Caco-2 (cell line): ENCODE measurements at regions not wholly inside any gene's neighbourhood (a gene's known extent, or its start where the extent isn't known, plus 50 kb on each side); places are given as distances from the start of the nearest gene placed in this dataset.

Source experiments
- BruUV-seq: library from RNA; stranded (reverse); fragments of 400-500 nt; replicated peaks from 2 replicates; lab custom pipeline; 2021; lab: Mats Ljungman, UMichigan
- CTCF ChIA-PET: fragments of 300-600 bp; sonication (Branson Sonifier 250); formaldehyde crosslinking; loops from one replicate; lab custom pipeline; 2022; ENCODE audit warnings: antibody characterized with exemption; lab: Charles Lee
- POLR2A ChIA-PET: fragments of 300-600 bp; sonication (Branson Sonifier 250); formaldehyde crosslinking; loops from one replicate; lab custom pipeline; 2022; ENCODE audit warnings: antibody characterized with exemption; lab: Charles Lee
- DNase-seq, 2 experiments: peaks; one replicate each; pipeline versions ENCODE4 v3.0.0 to v3.0.0-alpha.2; 2020 to 2022
- H3K27me3 ChIP-seq: replicated peaks from 2 replicates; pipeline ENCODE4 v1.6.0; 2011; ENCODE audit warnings: low read length; ENCODE audit not compliant: control insufficient read depth, insufficient read depth
- H3K36me3 ChIP-seq: 2 replicates; pipeline ENCODE4 v1.5.1; 2011; ENCODE audit warnings: low read length; ENCODE audit not compliant: control insufficient read depth, insufficient read depth
- H3K4me1 ChIP-seq: fragments of 250-450 bp; sonication (Bioruptor Pico); 2 replicates; pipeline ENCODE4 v1.5.1; 2020; ENCODE audit warnings: mild to moderate bottlenecking
- H3K4me3 ChIP-seq: 2 replicates; pipeline ENCODE4 v1.5.1; 2011; ENCODE audit warnings: low read depth, mild to moderate bottlenecking, control low read depth, low read length
- H3K9me3 ChIP-seq: fragments of 250-450 bp; sonication (Bioruptor Pico); 2 replicates; pipeline ENCODE4 v1.5.1; 2020; ENCODE audit warnings: mild to moderate bottlenecking, moderate library complexity
- H3K27ac Mint-ChIP-seq: one replicate; pipeline ENCODE4 v1.8.0; 2022; ENCODE audit warnings: mixed read lengths; ENCODE audit not compliant: unreplicated experiment
- H3K27me3 Mint-ChIP-seq: one replicate; pipeline ENCODE4 v1.8.0; 2022; ENCODE audit warnings: mixed read lengths; ENCODE audit not compliant: insufficient read depth, unreplicated experiment
- H3K36me3 Mint-ChIP-seq: one replicate; pipeline ENCODE4 v1.8.0; 2022; ENCODE audit warnings: mild to moderate bottlenecking, mixed read lengths; ENCODE audit not compliant: insufficient read depth, unreplicated experiment
- H3K4me1 Mint-ChIP-seq: one replicate; pipeline ENCODE4 v1.8.0; 2022; ENCODE audit warnings: low read depth, mixed read lengths; ENCODE audit not compliant: unreplicated experiment
- H3K4me3 Mint-ChIP-seq: one replicate; pipeline ENCODE4 v1.8.0; 2022; ENCODE audit warnings: mild to moderate bottlenecking, moderate library complexity, mixed read lengths; ENCODE audit not compliant: unreplicated experiment
- H3K9me3 Mint-ChIP-seq: one replicate; pipeline ENCODE4 v1.8.0; 2022; ENCODE audit warnings: mixed read lengths; ENCODE audit not compliant: unreplicated experiment
- intact Hi-C: fragments of 100-400 bp; cut with micrococcal nuclease; formaldehyde crosslinking; loops from one replicate; pipeline ENCODE4 v1.10.0; 2022; ENCODE audit not compliant: unreplicated experiment
- TF ChIP-seq, protein P1 (sequence below), 2 experiments: fragments of 200-600 bp in 1 of 2; IDR thresholded peaks; 1 replicate in 1 of 2; 2 replicates in 1 of 2; pipeline versions ENCODE4 v1.5.1 to v1.8.0; 2011 to 2022; ENCODE audit warnings: antibody characterized with exemption in 1 of 2, control low read depth in 1 of 2, inconsistent platforms in 1 of 2, low read depth in 1 of 2, low read length in 1 of 2, mild to moderate bottlenecking in 1 of 2, moderate library complexity in 1 of 2; ENCODE audit not compliant: insufficient read depth in 1 of 2, severe bottlenecking in 1 of 2, unreplicated experiment in 1 of 2

DNA sequence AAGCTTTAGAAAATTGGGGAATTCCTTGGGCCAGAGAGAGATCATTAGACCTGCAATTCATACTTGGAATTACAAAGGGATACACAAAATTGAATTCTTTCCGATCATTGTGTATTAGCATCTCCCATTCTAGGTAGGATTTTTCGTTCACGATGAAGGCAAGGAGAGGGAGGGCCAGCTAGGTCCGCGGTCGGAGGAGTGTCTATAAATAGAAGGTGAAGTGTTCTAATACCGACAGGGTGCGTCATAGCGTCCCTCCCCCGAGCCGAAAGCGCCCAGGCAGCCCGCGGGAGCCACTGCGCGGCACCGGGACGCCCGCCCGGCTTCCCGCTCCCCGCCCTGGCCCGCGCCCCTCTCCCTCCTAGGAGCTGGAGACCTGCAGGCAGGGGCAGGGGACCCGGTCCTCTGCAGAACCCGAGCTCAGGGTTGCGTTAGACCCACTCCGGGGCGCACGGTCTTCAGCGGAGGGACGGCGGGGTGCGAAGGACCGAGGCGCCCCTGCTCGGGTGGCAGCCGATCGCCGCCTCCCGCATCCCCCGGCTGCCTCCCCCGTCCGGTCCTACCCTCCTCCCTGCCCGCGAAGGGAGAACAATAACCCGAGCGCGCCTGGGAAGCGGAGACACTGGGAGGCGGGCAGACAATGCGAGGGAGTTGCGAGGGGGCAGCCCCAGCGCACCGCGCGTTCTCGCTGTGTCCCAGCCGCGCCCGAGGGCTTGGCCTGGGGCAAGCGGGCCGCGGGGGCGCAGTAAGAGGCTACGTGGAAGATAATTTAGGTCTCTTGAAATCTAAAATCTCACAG, 114.2 kb upstream of the SERTAD2 start:
- no TSS peak for BruUV-seq
- Mint-ChIP-seq H3K36me3 (peaks cover 6% of the 10 kb centered on the region), H3K9me3 (no peaks in the 10 kb centered on the region), H3K27ac (peak overlapping the region; percentile 84), H3K4me3 (peak overlapping the region; percentile 78), H3K27me3 (no peaks in the 10 kb centered on the region), H3K4me1 (peaks cover 27% of the 10 kb centered on the region)
- Histone ChIP-seq H3K36me3 (no peaks in the 10 kb centered on the region), H3K4me1 (peaks cover 28% of the 10 kb centered on the region), H3K9me3 (no peaks in the 10 kb centered on the region), H3K27me3 (no peaks in the 10 kb centered on the region), H3K4me3 (peak overlapping the region; percentile 47)
- intact Hi-C loops, result loop anchor here (1.0 to 5.0 kb wide), 4 partner anchors 17 to 119 kb away; no protein-coding TSS in a partner anchor
- ChIA-PET CTCF (interaction anchor here (0.6 to 1.6 kb wide), 9 partner anchors 16 to 172 kb away, joined by 3 to 15 read pairs (median 3); partner anchors contain the start of gene SERTAD2), POLR2A (interaction anchor here (1.5 kb wide), 2 partner anchors 17 to 114 kb away, joined by 19 to 22 read pairs; partner anchors contain the start of gene SERTAD2)
- peak; percentile 89 to 90 for DNase-seq
- TF ChIP-seq, protein P1, sequence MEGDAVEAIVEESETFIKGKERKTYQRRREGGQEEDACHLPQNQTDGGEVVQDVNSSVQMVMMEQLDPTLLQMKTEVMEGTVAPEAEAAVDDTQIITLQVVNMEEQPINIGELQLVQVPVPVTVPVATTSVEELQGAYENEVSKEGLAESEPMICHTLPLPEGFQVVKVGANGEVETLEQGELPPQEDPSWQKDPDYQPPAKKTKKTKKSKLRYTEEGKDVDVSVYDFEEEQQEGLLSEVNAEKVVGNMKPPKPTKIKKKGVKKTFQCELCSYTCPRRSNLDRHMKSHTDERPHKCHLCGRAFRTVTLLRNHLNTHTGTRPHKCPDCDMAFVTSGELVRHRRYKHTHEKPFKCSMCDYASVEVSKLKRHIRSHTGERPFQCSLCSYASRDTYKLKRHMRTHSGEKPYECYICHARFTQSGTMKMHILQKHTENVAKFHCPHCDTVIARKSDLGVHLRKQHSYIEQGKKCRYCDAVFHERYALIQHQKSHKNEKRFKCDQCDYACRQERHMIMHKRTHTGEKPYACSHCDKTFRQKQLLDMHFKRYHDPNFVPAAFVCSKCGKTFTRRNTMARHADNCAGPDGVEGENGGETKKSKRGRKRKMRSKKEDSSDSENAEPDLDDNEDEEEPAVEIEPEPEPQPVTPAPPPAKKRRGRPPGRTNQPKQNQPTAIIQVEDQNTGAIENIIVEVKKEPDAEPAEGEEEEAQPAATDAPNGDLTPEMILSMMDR (IDR thresholded peaks at IDR 0.05; ENCODE audit: insufficient read depth in 1 of 2, low read depth in 1 of 2, low read length in 1 of 2, severe bottlenecking in 1 of 2, unreplicated experiment in 1 of 2), result no peak

DNA sequence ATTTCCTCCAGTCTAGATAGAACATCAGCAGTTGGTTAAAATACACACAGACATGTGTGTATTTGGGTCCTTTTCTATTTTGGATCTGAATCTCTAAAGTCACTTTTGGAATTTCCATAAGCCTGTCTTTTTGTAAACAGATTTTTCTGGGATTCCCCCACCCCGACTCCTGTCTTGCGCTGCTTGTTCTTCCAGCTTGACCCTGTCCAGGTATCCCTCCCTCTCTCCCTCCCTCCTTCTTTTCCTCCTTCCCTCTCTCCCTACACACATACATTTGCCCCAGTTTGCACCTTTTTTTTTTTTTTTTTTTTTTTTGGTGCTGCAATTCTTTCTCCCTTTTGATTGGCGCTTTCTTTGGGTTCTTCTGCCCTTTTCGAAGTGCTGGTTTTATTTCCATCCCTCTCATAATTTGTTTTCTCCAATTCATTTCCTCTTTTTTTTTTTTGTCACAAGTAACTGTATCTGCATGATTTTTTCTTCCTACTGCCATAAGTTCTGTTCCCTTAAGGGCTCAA, 114.8 kb upstream of the SERTAD2 start:
- Mint-ChIP-seq H3K27ac (peak overlapping the region; percentile 84), H3K9me3 (no peaks in the 10 kb centered on the region), H3K36me3 (peaks cover 6% of the 10 kb centered on the region), H3K4me3 (peak overlapping the region; percentile 78), H3K4me1 (peaks cover 27% of the 10 kb centered on the region), H3K27me3 (no peaks in the 10 kb centered on the region)
- TF ChIP-seq, protein P1 (IDR thresholded peaks at IDR 0.05; ENCODE audit: insufficient read depth in 1 of 2, low read depth in 1 of 2, low read length in 1 of 2, severe bottlenecking in 1 of 2, unreplicated experiment in 1 of 2), result no peak
- Histone ChIP-seq H3K36me3 (no peaks in the 10 kb centered on the region), H3K4me1 (peaks cover 28% of the 10 kb centered on the region), H3K27me3 (no peaks in the 10 kb centered on the region), H3K4me3 (peak overlapping the region; percentile 47), H3K9me3 (no peaks in the 10 kb centered on the region)
- no peak for DNase-seq
- intact Hi-C loops, result loop anchor here (1.0 to 5.0 kb wide), 4 partner anchors 17 to 120 kb away; no protein-coding TSS in a partner anchor
- BruUV-seq, result no TSS peak
- ChIA-PET POLR2A (interaction anchor here (1.5 to 2.4 kb wide), 4 partner anchors 17 to 115 kb away, joined by 12 to 22 read pairs (median 18); partner anchors contain the start of gene SERTAD2), CTCF (interaction anchor here (1.2 to 1.6 kb wide), 3 partner anchors 17 to 114 kb away, joined by 3 to 15 read pairs (median 9); partner anchors contain the start of gene SERTAD2)
